Fibroblast of the aortic adventitia (primary cell): ENCODE measurements at regions not wholly inside any gene's neighbourhood (a gene's known extent, or its start where the extent isn't known, plus 50 kb on each side); places are given as distances from the start of the nearest gene placed in this dataset.
A peak's percentile ranks its signal among the peaks of the same experiment; 100 is the strongest.

ENCODE experiments used
- DNase-seq: peaks from one replicate; pipeline ENCODE4 v3.0.0-alpha.2; 2010; ENCODE audit warnings: low read depth
- H3K4me3 ChIP-seq: 2 replicates; pipeline ENCODE4 v1.5.1; 2011; ENCODE audit warnings: low read depth, mild to moderate bottlenecking, control low read depth, low read length, moderate library complexity
- CTCF ChIP-seq: IDR thresholded peaks from 2 replicates; pipeline ENCODE4 v1.5.1; 2011; ENCODE audit warnings: mild to moderate bottlenecking, low read length, control low read depth, inconsistent platforms; ENCODE audit not compliant: insufficient read depth

- H3K4me3 ChIP-seq, result no peak overlapping the region
- TF ChIP-seq CTCF, result peak; percentile 8
- peak; percentile 96 for DNase-seq
These were observed 242.8 kb downstream of the KLF6 start for GRCh38 chr10:3542185-3542611.

- no peak for DNase-seq
- no peak overlapping the region for H3K4me3 ChIP-seq
- TF ChIP-seq CTCF, result no peak
These were observed 245.2 kb downstream of the KLF6 start for GRCh38 chr10:3539696-3540383.

GRCh38 chr10:3538656-3539531 lies 246.1 kb downstream of the KLF6 start:
- no peak for TF ChIP-seq CTCF
- H3K4me3 ChIP-seq, result no peak overlapping the region
- DNase-seq, result peak; percentile 98

GRCh38 chr10:3538291-3538655 lies 246.7 kb downstream of the KLF6 start:
- H3K4me3 ChIP-seq, result no peak overlapping the region
- TF ChIP-seq CTCF, result no peak
- DNase-seq, result no peak

- no peak for TF ChIP-seq CTCF
- H3K4me3 ChIP-seq, result no peak overlapping the region
- DNase-seq, result no peak
These were observed 247.5 kb downstream of the KLF6 start for GRCh38 chr10:3537518-3537917.

GRCh38 chr10:3535001-3535400 lies 250.0 kb downstream of the KLF6 start:
- no peak for DNase-seq
- TF ChIP-seq CTCF, result no peak
- no peak overlapping the region for H3K4me3 ChIP-seq
